ENCODE measurements at regions not wholly inside any gene's neighbourhood (a gene's known extent, or its start where the extent isn't known, plus 50 kb on each side); places are given as distances from the start of the nearest gene placed in this dataset.
A peak's percentile ranks its signal among the peaks of the same experiment; 100 is the strongest.

GRCh38 chr20:16220826-16221225 is 352.4 kb downstream of the KIF16B start:
- H3K36me3 Mint-ChIP-seq (ENCODE audit: low read depth), result peaks cover 5% of the 10 kb centered on the region

GRCh38 chr20:16219182-16219581 is 354.1 kb downstream of the KIF16B start:
- TF ChIP-seq, protein P1, sequence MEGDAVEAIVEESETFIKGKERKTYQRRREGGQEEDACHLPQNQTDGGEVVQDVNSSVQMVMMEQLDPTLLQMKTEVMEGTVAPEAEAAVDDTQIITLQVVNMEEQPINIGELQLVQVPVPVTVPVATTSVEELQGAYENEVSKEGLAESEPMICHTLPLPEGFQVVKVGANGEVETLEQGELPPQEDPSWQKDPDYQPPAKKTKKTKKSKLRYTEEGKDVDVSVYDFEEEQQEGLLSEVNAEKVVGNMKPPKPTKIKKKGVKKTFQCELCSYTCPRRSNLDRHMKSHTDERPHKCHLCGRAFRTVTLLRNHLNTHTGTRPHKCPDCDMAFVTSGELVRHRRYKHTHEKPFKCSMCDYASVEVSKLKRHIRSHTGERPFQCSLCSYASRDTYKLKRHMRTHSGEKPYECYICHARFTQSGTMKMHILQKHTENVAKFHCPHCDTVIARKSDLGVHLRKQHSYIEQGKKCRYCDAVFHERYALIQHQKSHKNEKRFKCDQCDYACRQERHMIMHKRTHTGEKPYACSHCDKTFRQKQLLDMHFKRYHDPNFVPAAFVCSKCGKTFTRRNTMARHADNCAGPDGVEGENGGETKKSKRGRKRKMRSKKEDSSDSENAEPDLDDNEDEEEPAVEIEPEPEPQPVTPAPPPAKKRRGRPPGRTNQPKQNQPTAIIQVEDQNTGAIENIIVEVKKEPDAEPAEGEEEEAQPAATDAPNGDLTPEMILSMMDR (conservative IDR thresholded peaks at IDR 0.05), result no peak
- Mint-ChIP-seq H3K4me3 (no peak overlapping the region), H3K27me3 (ENCODE audit: insufficient read depth) (peaks cover 22% of the 10 kb centered on the region), H3K36me3 (ENCODE audit: low read depth) (peaks cover 5% of the 10 kb centered on the region), H3K27ac (no peak overlapping the region), H3K9me3 (peaks cover 14% of the 10 kb centered on the region), H3K4me1 (peaks cover 12% of the 10 kb centered on the region)
- peaks cover 5% of the 10 kb centered on the region for H3K4me1 ChIP-seq (ENCODE audit: control insufficient read depth, insufficient read depth, low read length)
- no peak overlapping the region for H3K9ac ChIP-seq (ENCODE audit: extremely low read depth, low read length, poor library complexity, severe bottlenecking)
- peaks cover 9% of the 10 kb centered on the region for H3K9me3 ChIP-seq (ENCODE audit: control insufficient read depth, low read length)
- H3K27ac ChIP-seq (ENCODE audit: low read depth, low read length), result no peak overlapping the region
- no peak for DNase-seq
- no peaks in the 10 kb centered on the region for H3K36me3 ChIP-seq (ENCODE audit: control insufficient read depth, insufficient read depth, low read length)
- peaks cover 13% of the 10 kb centered on the region for H3K27me3 ChIP-seq (ENCODE audit: control insufficient read depth, insufficient read depth, low read length, poor library complexity, severe bottlenecking)
- no peak overlapping the region for H3K4me3 ChIP-seq (ENCODE audit: low read length)

More at GRCh38 chr20:16220826-16221225, 352.4 kb downstream of the KIF16B start:
- TF ChIP-seq, protein P1 (conservative IDR thresholded peaks at IDR 0.05), result no peak
- Histone ChIP-seq H3K27me3 (ENCODE audit: control insufficient read depth, insufficient read depth, low read length, poor library complexity, severe bottlenecking) (peaks cover 13% of the 10 kb centered on the region), H3K9ac (ENCODE audit: extremely low read depth, low read length, poor library complexity, severe bottlenecking) (no peak overlapping the region), H3K27ac (ENCODE audit: low read depth, low read length) (no peak overlapping the region), H3K4me3 (ENCODE audit: low read length) (peak overlapping the region; percentile 47), H3K36me3 (ENCODE audit: control insufficient read depth, insufficient read depth, low read length) (no peaks in the 10 kb centered on the region), H3K4me1 (ENCODE audit: control insufficient read depth, insufficient read depth, low read length) (peaks cover 5% of the 10 kb centered on the region), H3K9me3 (ENCODE audit: control insufficient read depth, low read length) (peaks cover 17% of the 10 kb centered on the region)
- DNase-seq, result no peak
- 88 to 91% methylated on average over 3 of the region's 4 CpGs for WGBS, 2 experiments (ENCODE audit: insufficient coverage in 1 of 2, insufficient read length in 1 of 2)
- Mint-ChIP-seq H3K4me3 (no peak overlapping the region), H3K27me3 (ENCODE audit: insufficient read depth) (peaks cover 22% of the 10 kb centered on the region), H3K4me1 (peaks cover 8% of the 10 kb centered on the region), H3K27ac (no peak overlapping the region), H3K9me3 (peaks cover 14% of the 10 kb centered on the region)

GRCh38 chr20:16216914-16217230 is 356.4 kb downstream of the KIF16B start:
- Mint-ChIP-seq H3K4me3 (no peak overlapping the region), H3K36me3 (ENCODE audit: low read depth) (peaks cover 5% of the 10 kb centered on the region), H3K4me1 (peaks cover 6% of the 10 kb centered on the region), H3K27me3 (ENCODE audit: insufficient read depth) (peaks cover 15% of the 10 kb centered on the region), H3K27ac (no peak overlapping the region), H3K9me3 (peaks cover 14% of the 10 kb centered on the region)
- Histone ChIP-seq H3K4me1 (ENCODE audit: control insufficient read depth, insufficient read depth, low read length) (peaks cover under 1% of the 10 kb centered on the region), H3K36me3 (ENCODE audit: control insufficient read depth, insufficient read depth, low read length) (no peaks in the 10 kb centered on the region), H3K9ac (ENCODE audit: extremely low read depth, low read length, poor library complexity, severe bottlenecking) (no peak overlapping the region), H3K9me3 (ENCODE audit: control insufficient read depth, low read length) (peaks cover 9% of the 10 kb centered on the region), H3K27me3 (ENCODE audit: control insufficient read depth, insufficient read depth, low read length, poor library complexity, severe bottlenecking) (peaks cover 13% of the 10 kb centered on the region), H3K4me3 (ENCODE audit: low read length) (no peak overlapping the region), H3K27ac (ENCODE audit: low read depth, low read length) (no peak overlapping the region)
- TF ChIP-seq, protein P1 (conservative IDR thresholded peaks at IDR 0.05), result no peak
- DNase-seq, result no peak
- WGBS, 2 experiments (ENCODE audit: insufficient coverage in 1 of 2, insufficient read length in 1 of 2), result 94 to 97% methylated on average over 4 to 6 of the region's 6 CpGs
